Left forelimb (tissue), 1 donor: ENCODE measurements at regions not wholly inside any gene's neighbourhood (a gene's known extent, or its start where the extent isn't known, plus 50 kb on each side); places are given as distances from the start of the nearest gene placed in this dataset.

Experiments
- DNase-seq: peaks from one replicate; pipeline ENCODE4 v3.0.0-alpha.2; 2018; ENCODE audit warnings: low spot score

GRCh38 chr15:97319291-97319690 lies 641.2 kb upstream of the ARRDC4 start:
- DNase-seq, result no peak

GRCh38 chr15:97346221-97346620 lies 614.3 kb upstream of the ARRDC4 start:
- no peak for DNase-seq

GRCh38 chr15:97350813-97351212 lies 609.7 kb upstream of the ARRDC4 start:
- no peak for DNase-seq

GRCh38 chr15:97383516-97383915 lies 577.0 kb upstream of the ARRDC4 start:
- DNase-seq, result no peak

GRCh38 chr15:97386940-97387339 lies 573.6 kb upstream of the ARRDC4 start:
- no peak for DNase-seq

GRCh38 chr15:97401195-97401594 lies 559.3 kb upstream of the ARRDC4 start:
- no peak for DNase-seq

GRCh38 chr15:97401970-97402369 lies 558.5 kb upstream of the ARRDC4 start:
- DNase-seq, result no peak

- no peak for DNase-seq
These were observed 553.7 kb upstream of the ARRDC4 start for GRCh38 chr15:97406841-97407240.

GRCh38 chr15:97410897-97411575 lies 549.5 kb upstream of the ARRDC4 start:
- no peak for DNase-seq

- no peak for DNase-seq
These were observed 540.4 kb upstream of the ARRDC4 start for GRCh38 chr15:97420130-97420529.

GRCh38 chr15:97425596-97425995 lies 534.9 kb upstream of the ARRDC4 start:
- DNase-seq, result no peak

GRCh38 chr15:97443101-97443500 lies 517.4 kb upstream of the ARRDC4 start:
- DNase-seq, result no peak

- no peak for DNase-seq
These were observed 514.4 kb upstream of the ARRDC4 start for GRCh38 chr15:97446138-97446537.

- no peak for DNase-seq
These were observed 503.8 kb upstream of the ARRDC4 start for GRCh38 chr15:97456521-97457202.

- no peak for DNase-seq
These were observed 503.2 kb upstream of the ARRDC4 start for GRCh38 chr15:97457203-97457847.

GRCh38 chr15:97459771-97460170 lies 500.7 kb upstream of the ARRDC4 start:
- no peak for DNase-seq

- no peak for DNase-seq
These were observed 499.3 kb upstream of the ARRDC4 start for GRCh38 chr15:97461226-97461625.

GRCh38 chr15:97463696-97464095 lies 496.8 kb upstream of the ARRDC4 start:
- no peak for DNase-seq

- DNase-seq, result no peak
These were observed 490.1 kb upstream of the ARRDC4 start for GRCh38 chr15:97470417-97470816.

- no peak for DNase-seq
These were observed 486.9 kb upstream of the ARRDC4 start for GRCh38 chr15:97473627-97474026.

GRCh38 chr15:97479957-97480356 lies 480.5 kb upstream of the ARRDC4 start:
- no peak for DNase-seq

- DNase-seq, result no peak
These were observed 478.0 kb upstream of the ARRDC4 start for GRCh38 chr15:97482521-97482920.

GRCh38 chr15:97483232-97483631 lies 477.3 kb upstream of the ARRDC4 start:
- DNase-seq, result no peak
